GM18951 (cell line): ENCODE measurements at regions not wholly inside any gene's neighbourhood (a gene's known extent, or its start where the extent isn't known, plus 50 kb on each side); places are given as distances from the start of the nearest gene placed in this dataset.
"Not testable (repeated sequence)": the region's sequence is repeated elsewhere in the genome, so short reads cannot be mapped to it uniquely, and the experiment has no call there.

Experiments
- POLR2A ChIP-seq: IDR thresholded peaks from 4 replicates; pipeline ENCODE4 v1.6.1; 2011; ENCODE audit warnings: mild to moderate bottlenecking; ENCODE audit not compliant: insufficient read length, insufficient read depth; ENCODE audit errors: extremely low read depth
- in situ Hi-C: fragments of 300-500 bp; cut with MboI; formaldehyde crosslinking; loops from one replicate; pipeline ENCODE4 v1.12.0; 2022; ENCODE audit warnings: low sequenced_read_pairs, mixed read lengths, inconsistent platforms; ENCODE audit not compliant: unreplicated experiment

DNA sequence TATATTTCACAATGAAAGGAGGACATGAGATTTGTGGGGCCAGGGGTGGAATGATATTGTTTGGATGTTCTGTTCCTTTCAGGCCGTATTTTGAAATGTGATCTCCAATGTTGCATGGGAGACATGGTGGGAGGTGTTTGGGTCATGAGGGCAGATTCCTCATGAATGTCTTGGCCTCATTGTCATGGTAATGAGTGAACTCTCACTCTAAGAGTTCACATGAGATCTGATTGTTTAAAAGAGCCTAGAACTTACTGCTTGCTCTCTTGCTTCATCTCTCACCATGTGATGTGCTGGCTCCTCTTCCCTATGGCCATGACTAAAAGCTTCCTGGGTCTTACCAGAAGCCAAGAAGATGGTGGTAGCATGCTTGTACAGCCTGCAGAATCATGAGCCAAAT lies 1183.0 kb downstream of the TECRL start:
- in situ Hi-C loops, result no loop called here
- no peak for TF ChIP-seq POLR2A

DNA sequence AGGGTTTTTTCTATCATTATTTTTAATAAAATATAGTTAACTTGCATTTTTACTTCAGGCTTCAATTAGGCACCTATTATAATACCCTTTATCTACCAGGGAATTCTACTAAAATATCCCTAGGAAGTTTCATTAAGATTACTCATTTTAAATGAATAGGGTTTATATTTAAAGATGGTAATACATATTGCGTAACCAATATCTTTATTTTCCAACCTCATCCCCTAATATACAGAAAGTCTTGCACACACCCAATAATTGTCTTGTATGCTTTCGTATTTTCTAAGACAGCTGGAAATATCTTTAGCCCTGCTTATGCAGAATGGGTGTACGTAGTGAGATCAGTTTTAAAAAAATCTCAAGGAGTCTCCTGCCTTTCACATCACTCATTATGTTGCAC lies 1186.8 kb downstream of the TECRL start:
- in situ Hi-C loops, result no loop called here
- no peak for TF ChIP-seq POLR2A

DNA sequence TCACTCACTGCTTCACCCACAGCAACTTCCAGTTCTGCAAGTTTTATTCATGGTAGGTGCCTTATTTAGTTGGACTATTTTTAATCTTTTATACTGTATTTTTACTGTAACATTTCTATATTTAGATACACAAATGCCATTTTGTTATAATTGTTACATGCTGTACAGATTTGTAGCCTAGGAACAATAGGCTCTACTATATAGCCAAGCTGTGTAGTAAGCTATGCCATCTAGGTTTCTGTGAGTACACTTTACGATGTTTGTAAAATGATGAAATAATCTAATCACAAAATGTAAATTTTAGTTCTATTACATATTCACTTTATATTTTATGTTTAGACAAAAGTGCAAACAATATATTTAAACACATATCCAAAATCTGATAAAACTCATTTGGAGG lies 1187.8 kb downstream of the TECRL start:
- in situ Hi-C loops, result no loop called here
- no peak for TF ChIP-seq POLR2A

DNA sequence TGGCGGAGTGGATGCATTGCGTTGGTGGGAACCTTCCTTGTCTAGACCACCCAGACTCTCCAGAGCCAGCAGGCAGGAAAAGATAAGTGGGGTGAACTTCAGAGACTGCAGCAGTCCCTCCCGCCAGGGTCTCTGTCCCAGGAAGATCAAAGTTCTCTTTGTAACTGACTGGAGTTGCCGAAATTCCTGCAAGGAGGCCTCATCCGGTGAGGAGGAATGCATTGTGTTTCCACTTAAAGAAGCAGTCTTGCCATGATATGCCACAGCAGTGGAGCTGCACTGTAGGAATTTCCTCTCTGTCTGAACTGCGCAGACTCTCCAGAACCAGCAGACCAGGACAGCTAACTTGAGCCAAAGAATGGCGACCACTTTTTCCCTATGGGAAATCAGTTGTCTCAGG lies 1190.4 kb downstream of the TECRL start:
- no peak for TF ChIP-seq POLR2A
- in situ Hi-C loops, result no loop called here

DNA sequence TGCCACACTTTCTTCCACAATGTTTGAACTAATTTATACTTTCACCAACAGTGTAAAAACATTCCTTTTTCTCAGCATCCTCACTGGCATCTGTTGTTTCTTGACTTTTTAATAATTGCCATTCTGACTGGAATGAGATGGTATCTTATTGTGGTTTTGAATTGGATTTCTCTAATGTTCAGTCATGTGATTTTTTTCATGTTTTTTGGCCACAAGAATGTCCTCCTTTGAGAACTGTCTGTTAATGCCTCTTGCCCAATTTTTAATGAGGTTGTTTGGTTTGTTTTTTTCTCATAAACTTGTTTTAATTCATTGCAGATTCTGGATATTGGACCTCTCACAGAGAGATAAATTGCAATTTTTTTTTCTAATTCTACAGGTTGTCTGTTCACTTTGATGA lies 1195.2 kb downstream of the TECRL start:
- TF ChIP-seq POLR2A, result no peak
- in situ Hi-C loops, result no loop called here

DNA sequence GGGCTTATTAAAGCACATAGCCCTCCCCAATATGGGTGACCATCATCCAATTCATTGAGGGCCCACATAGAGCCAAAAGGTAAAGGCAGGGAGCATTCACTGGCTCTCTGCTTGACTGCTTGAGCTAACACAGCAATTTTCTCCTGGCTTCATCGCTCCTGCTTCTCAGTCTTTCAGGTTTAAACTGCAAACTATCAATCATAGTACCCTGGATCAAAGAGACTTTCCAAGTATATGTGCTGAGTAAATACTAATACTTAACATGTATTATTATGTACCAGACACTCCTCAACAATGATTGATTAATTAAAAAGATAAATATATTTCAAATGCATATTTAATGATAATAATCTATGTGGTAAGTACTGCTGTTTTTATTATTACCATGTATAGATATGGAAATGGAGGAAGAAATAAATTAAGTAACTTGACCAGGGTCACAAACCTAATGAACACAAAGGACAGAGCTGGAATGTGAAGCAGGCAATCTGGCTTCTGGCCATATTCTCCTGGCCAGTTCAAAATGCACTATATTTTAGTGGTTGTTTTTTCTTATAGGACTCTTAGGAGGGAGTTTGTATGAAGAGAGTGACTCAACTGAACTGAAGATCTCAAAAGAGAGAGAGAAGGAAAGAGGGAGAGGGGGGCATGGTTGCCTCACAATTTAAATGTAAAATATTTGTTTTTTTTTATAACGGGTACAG lies 1197.3 kb downstream of the TECRL start:
- in situ Hi-C loops, result no loop called here

DNA sequence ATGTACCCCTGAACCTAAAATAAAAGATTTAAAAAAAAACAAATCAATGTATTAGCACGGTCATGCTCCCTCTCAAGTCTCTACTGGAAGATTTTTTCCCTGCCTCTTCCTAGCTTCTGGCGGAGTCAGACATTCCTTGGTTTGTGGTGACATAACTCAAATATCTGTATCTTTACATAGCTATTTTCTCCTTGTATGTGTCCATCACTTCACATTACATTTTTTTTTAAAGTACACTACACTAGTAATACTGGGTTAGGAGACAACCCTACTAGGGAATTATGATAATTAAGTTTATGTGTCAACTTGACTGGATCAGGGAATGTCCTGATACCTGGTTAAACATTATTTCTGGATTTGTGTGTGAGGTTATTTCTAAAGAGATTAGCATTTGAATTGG lies 1197.9 kb downstream of the TECRL start:
- no peak for TF ChIP-seq POLR2A
- in situ Hi-C loops, result no loop called here

More for the DNA sequence above, 1197.3 kb downstream of the TECRL start:
- TF ChIP-seq POLR2A, result no peak

DNA sequence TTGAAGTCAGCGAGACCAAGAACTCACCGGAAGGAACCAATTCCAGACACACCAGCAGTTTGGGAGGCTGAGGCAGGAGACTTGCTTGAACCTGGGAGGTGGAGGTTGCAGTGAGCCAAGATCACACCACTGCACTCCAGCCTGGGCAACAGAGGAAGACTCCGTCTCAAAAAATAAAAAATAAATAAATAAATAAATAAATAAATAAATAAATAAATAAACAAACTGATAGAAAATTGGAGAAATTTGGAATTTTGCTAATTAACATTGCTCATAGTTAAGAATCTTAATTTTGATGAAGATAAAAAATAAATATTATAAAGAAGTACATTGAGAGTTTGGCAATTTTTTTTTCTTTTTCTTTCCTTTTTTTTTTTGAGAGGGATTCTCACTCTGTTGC lies 1216.2 kb downstream of the TECRL start:
- in situ Hi-C loops, result not testable (repeated sequence)

DNA sequence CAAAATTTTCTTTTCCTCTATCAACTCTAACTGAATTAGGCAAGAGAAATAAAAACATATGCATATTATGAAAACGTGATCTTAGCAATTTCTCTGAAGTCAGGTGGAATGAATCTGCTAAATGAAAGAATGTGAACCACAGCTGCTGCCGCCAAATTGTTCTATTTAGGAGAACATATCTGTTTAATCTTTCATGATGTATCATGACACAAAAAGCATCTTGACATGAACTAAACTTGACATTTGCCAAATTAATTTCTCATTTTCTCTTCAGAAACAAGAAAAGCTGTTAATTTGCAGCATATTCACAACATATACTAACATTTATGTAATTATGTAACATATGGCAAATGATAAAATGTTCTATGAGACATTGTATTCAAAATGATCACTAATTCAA lies 1237.9 kb downstream of the TECRL start:
- in situ Hi-C loops, result no loop called here
- no peak for TF ChIP-seq POLR2A

DNA sequence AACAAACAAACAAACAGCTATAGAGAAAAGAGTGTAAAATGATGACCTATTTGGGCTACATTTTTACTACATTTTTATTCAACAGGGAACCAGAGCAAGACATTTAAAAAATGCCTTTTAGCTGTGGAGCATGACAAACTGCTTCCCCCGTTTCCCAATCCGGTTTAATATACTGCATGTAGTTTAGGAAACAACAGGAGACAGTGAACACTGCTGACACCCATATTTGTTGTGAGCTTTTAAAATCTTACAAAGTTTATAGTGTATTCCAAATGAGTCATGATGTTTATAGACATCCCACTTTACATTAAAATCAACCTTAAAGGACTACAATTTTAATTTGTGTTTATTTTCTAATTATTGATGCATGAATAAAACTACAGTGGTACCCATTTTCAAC lies 1238.3 kb downstream of the TECRL start:
- TF ChIP-seq POLR2A, result no peak
- in situ Hi-C loops, result no loop called here

DNA sequence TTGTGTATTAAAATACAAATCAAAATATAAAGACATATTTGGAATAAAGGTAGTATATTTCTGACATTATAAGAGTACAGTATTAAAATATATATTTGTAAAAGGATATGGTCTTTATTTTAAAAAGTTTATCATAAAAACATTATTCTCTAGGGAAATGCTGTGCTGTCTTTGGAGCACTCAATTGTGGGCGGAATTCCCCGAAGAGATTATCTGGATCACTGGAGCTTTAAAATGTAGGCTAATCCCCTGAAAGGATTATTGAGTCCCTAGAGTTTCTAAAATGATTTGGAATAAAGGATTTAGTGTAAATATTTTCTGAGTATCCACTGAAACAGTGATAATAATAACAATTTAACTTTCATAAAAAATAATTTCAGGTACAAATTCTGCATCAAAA lies 1239.4 kb downstream of the TECRL start:
- TF ChIP-seq POLR2A, result no peak
- in situ Hi-C loops, result no loop called here

DNA sequence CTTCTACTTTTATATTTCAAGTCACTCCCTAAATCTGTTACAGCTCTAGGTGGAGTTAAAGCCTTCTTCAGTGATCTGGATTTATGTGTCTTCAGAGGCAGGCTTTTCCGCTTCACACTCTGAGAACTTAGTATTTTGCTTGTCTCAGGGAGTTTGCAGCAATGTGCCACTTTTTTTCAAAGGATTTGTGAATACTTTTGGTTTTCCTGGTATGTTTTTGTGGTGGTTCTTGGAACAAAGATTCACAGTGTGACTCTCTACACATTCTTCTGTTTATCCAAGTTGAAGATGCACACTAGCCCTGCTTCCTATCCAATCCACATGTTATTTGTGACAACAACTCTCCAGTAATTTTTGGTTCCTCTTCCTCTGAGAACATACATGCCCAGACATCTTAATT lies 1253.7 kb downstream of the TECRL start:
- TF ChIP-seq POLR2A, result no peak
- in situ Hi-C loops, result no loop called here

DNA sequence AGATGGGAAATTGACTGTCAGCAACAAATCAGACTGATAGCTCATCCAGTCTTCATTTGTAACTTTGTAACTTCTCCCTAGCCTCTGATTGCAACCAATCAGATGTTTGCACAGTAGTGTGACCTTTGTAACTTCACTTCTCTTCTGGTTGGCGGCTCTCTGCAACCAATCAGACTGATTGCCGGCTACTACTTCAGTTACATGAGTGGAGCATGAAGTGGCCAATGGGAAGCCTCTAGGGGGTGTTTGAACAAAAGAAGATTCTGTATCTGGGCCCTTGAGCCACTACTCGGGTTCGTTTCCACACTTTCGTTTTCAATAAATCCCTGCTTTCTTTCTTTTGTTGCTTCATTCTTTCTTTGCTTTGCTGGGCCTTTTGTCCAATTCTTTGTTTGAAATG lies 1285.8 kb downstream of the TECRL start:
- in situ Hi-C loops, result no loop called here
- TF ChIP-seq POLR2A, result no peak

DNA sequence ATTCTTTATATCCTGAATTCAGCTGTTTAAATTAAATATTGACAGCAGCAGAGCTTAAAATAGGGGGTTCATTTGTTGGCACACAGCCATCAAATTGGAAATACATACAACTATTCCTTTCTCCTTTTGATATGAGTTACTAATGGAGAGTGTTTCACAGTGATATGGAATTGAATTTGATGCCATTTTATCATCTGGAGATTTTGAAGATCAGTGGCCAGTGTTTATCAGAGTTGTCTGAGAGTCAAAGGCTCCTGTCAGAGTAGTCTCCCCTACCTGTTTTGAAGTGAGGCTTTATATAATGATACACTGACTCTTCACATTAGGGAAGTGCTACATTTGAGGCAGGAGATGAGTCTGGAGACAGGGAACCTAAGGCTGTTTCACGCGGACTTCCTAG lies 1286.3 kb downstream of the TECRL start:
- in situ Hi-C loops, result no loop called here
- TF ChIP-seq POLR2A, result no peak

DNA sequence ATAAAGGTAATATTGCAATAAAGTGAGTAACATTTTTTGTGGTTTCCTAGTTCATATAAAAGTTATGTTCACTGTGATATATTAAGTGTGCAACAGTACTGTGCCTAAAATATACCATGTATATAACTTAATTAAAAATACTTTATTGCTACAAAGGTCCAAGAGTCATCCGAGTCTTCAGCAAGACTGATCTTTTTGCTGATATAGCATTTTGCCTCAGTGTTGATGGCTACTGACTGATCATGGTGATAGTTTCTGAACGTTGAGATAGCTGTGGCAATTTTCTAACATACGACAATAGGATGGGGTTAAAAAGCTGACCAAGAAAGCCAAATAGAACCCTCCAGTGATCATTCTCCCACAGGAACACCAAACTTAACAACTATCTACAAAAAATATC lies 1302.7 kb downstream of the TECRL start:
- in situ Hi-C loops, result no loop called here
- TF ChIP-seq POLR2A, result no peak
